T-helper 2 cell treated with Interferon-gamma antibody and Interleukin-4, amounts not matched to agents 100 ng/mL and 5 ng/mL, for 36 hours (primary cell): ENCODE measurements at regions not wholly inside any gene's neighbourhood (a gene's known extent, or its start where the extent isn't known, plus 50 kb on each side); places are given as distances from the start of the nearest gene placed in this dataset.

Experiments
- intact Hi-C: fragments of 100-400 bp; cut with micrococcal nuclease; formaldehyde crosslinking; loops from one replicate; pipeline ENCODE4 v1.15.1; 2023

GRCh38 chr16:51621610-51622009, 470.5 kb upstream of the SALL1 start:
- intact Hi-C loops = no loop called here

DNA sequence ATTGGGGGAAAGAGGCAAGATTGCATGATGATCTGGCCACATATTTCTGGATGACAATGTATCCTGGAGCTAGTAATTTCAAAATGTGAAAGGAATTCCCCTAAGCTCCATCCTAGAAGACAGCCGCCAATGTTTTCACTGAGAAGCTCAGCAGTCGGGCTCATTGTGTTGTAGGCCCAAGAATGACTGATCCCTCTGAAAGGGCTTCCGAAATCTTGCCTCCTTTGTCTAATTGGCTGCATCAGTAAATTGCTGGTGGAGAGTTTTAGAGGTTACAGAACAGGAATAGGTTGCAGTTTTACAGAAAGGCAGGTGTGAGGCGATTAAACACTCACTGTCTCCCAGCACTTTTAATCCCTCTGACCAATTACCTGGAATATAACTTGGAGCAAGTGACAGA, 464.1 kb upstream of the SALL1 start:
- intact Hi-C loops = no loop called here

- intact Hi-C loops = no loop called here
Measured at GRCh38 chr16:51607201-51607651, 456.2 kb upstream of the SALL1 start.

DNA sequence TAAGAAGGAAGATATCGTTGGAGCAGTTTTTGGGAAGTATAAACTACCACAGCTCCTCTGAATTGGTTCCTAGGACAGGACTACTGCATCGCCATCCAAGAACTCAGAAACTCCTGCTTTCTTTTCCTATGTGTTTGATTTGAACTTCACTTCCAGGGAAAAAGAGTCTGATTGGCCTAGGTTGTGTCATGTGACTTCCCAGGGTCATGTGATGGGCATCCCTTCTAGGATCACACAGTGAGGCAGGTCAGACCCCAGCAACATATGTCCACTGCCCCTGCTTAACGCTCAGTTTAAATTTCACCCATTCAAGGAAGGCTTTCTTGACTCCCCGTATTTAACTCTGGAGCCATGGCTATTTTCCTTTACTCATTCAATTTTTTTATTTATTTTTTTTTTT, 445.2 kb upstream of the SALL1 start:
- intact Hi-C loops = no loop called here

GRCh38 chr16:51592535-51593300, 441.6 kb upstream of the SALL1 start:
- intact Hi-C loops = no loop called here

DNA sequence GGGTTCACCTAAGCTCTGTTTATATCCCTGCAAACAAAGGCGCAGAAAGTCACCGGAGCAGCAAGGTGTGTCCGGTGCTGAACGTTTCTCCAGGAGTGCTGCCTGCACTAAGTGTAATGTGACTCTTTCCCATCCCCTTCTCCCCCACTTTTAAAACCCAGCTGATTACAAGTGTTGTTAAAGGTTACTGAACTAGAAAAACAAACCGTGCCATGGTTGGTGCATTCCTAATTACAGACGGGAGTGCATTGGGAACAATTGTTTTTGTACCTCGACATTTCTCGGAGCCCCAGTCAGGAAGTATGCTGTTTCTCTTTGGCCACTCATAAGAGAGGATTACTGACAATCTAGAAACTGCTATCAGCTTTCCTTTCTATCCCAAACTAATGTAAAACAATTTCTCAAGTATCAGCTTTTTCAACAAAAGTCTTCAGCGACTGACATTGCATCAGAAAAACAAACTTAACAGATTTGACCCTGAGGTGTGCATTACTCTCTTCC, 441.0 kb upstream of the SALL1 start:
- intact Hi-C loops = no loop called here

DNA sequence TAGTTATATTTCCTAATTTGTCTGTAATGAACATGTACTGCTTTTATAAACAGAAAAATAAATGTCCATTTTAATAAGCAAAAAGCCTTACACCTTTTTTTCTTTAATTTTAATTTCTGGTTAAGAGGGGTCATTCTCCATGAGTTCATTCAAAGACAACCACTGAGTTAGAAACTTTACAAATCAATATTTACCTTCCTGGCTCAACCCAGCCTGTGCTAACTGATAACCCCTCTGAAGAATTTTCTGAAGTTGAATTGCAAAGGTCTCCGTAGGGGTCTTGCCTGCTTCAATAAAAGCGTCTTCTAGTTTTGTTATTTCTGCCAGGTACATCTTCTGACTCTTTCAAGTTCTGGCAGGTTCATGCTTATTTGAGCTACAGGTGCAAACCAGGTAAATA, 440.4 kb upstream of the SALL1 start:
- intact Hi-C loops = no loop called here

DNA sequence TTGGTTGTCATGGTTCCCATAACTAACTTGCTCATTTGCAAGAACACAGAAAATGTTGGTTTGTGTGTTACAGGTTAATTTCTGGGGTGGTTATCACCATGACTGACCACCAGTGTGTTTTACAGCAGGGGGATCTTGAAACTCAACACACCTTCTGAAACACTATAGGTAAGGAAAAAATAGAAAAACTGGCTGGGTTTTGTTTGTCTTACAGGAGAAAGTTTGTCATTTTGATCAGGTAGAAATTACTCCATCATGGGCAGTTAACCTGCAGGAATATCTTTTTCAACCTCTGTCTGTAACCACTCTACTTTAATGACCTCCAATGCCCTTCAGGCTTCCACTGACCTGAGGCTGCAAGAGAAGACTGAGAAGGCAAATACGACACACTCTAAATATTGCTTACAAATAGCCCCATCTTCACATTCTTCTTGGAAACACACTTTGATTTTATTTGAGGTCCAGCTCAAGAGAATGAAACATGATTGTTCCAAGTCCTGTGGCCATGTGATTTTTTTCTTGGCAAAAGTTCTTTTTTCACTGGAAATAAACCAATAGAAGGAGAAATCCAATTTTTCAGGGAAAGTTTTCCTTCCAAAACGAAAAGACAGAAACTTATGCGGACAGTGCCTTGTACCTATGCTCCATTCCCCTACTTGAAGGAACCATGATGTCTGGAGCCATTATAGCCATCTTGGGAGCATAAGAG, 428.7 kb upstream of the SALL1 start:
- intact Hi-C loops = no loop called here

- intact Hi-C loops = no loop called here
Measured at GRCh38 chr16:51577621-51578303, 426.7 kb upstream of the SALL1 start.

DNA sequence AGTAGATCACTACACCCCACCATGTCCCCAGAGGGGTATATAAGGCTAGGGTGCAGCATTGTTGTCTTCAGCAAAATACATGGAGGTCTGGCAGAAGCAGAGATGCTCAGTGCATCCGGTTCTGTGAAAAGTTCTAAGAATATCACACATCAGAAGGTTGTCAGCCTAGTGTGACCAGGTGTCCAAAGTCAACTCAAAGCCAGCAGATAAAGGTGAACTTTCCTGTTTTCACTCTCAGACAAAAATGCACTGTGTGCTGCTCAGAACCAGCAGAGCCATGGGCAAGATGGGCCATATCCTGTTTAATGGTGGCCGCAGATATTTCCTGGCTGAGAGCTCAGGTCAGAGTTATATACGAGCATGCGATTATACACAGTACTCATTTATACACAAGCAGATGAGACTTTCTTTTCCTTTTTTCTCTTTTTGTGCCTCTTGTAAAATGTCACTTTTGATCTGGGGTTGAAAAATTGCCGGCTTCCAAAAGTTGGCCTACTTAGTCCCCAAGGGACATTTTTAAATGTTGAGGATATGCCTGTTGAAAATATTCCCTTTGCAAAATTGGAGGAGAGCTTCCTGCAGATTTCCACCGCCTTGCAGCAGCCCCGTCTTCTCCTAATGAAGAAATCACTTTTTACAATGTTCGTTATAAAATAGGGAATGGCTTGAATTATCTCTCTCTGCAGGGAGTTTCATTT, 425.6 kb upstream of the SALL1 start:
- intact Hi-C loops = no loop called here

- intact Hi-C loops = no loop called here
Measured at GRCh38 chr16:51573191-51573590, 422.1 kb upstream of the SALL1 start.

GRCh38 chr16:51569203-51569931, 418.3 kb upstream of the SALL1 start:
- intact Hi-C loops = no loop called here

- intact Hi-C loops = no loop called here
Measured at GRCh38 chr16:51567911-51568310, 416.8 kb upstream of the SALL1 start.

DNA sequence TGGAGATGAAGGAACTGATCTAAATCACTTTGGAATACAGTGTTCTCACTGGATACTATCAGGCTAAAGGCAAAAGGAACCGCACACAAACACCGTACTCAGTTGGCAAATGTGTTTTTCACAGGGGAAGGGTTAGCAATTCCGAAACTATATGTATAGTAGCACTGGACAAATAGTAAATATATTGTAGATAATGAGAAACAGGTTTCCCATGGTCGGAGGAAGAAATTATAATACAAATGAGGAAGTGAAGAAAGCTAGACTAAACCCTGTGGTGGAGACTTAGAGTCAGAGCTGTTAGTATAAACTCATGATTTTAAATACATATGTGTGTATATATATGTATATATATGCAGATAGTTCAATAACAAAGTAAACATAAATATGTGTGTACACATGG, 414.1 kb upstream of the SALL1 start:
- intact Hi-C loops = no loop called here

DNA sequence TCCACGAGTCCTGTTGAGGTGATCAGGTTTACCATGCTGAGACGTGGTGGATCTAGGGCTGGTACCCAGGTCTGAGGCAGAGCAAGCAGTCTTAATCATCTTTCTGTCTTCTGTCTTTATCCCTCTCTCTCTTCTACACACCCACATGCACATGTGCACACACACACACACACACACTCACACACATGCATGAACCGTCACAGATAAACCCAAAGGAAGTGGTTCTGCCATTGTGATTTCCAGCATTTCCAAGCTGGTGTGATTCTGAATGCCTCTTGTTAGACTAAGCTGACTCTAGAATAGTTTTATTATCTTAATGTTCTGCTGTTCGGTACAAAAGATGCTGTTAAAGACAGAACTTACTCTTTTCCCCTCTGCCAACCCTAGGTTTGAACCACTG, 411.8 kb upstream of the SALL1 start:
- intact Hi-C loops = no loop called here

- intact Hi-C loops = no loop called here
Measured at GRCh38 chr16:51559901-51560300, 408.8 kb upstream of the SALL1 start.

GRCh38 chr16:51557670-51558069, 406.6 kb upstream of the SALL1 start:
- intact Hi-C loops = no loop called here

GRCh38 chr16:51556694-51557340, 405.7 kb upstream of the SALL1 start:
- intact Hi-C loops = no loop called here

DNA sequence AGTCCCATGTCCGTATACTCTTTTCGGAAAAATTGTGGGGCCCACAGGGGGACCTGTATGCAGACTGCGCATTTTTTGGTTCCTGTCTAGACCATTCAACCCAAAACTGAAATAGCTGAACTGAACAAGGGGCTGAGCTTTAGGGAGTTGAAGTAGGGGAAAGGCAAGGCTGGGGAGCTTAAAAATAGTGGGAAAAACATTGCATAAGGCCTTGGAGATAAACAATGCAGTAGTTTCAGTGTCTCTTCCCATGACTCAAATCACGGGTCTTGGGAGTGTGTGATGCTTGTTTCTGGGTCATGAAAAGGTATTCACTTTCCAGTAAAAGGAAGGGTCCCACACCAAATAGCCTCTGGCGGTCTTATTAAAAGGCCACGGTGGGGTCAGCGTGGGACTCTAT, 402.8 kb upstream of the SALL1 start:
- intact Hi-C loops = no loop called here

- intact Hi-C loops = no loop called here
Measured at GRCh38 chr16:51553314-51553713, 402.2 kb upstream of the SALL1 start.
